ENCODE measurements at regions not wholly inside any gene's neighbourhood (a gene's known extent, or its start where the extent isn't known, plus 50 kb on each side); places are given as distances from the start of the nearest gene placed in this dataset.
"Not testable (repeated sequence)": the region's sequence is repeated elsewhere in the genome, so short reads cannot be mapped to it uniquely, and the experiment has no call there.

GRCh38 chr2:113365290-113365689 lies 72.2 kb upstream of the ZNG1B start:
- not testable (repeated sequence) for H3K4me3 ChIP-seq (ENCODE audit: low read depth, low read length); DNase-seq (ENCODE audit: low read depth)

- DNase-seq (ENCODE audit: low read depth) = no peak
- no peak overlapping the region for H3K4me3 ChIP-seq (ENCODE audit: low read depth, low read length)
- TF ChIP-seq CTCF (IDR thresholded peaks at IDR 0.05; ENCODE audit: low read depth, low read length) = no peak
- no peak for TF ChIP-seq MYC (IDR thresholded peaks at IDR 0.05; ENCODE audit: low read depth, low read length)
- TF ChIP-seq MAX (IDR thresholded peaks at IDR 0.05; ENCODE audit: low read depth, low read length) = no peak
Observed at GRCh38 chr2:113361051-113361450, 76.4 kb upstream of the ZNG1B start.

- H3K4me3 ChIP-seq (ENCODE audit: low read depth, low read length) = no peak overlapping the region
- no peak for TF ChIP-seq CTCF (IDR thresholded peaks at IDR 0.05; ENCODE audit: low read depth, low read length)
- TF ChIP-seq MAX (IDR thresholded peaks at IDR 0.05; ENCODE audit: low read depth, low read length) = no peak
- TF ChIP-seq MYC (IDR thresholded peaks at IDR 0.05; ENCODE audit: low read depth, low read length) = no peak
- TF ChIP-seq POLR2A (IDR thresholded peaks at IDR 0.05; ENCODE audit: extremely low read depth, insufficient read length) = no peak
- DNase-seq (ENCODE audit: low read depth) = no peak
Observed at GRCh38 chr2:113357071-113357470, 78.3 kb upstream of the PAX8 start.

- DNase-seq (ENCODE audit: low read depth); H3K4me3 ChIP-seq (ENCODE audit: low read depth, low read length): not testable (repeated sequence)
Observed at GRCh38 chr2:113356284-113356683, 77.6 kb upstream of the PAX8 start.

- not testable (repeated sequence) for H3K4me3 ChIP-seq (ENCODE audit: low read depth, low read length); DNase-seq (ENCODE audit: low read depth)
Observed at GRCh38 chr2:113355339-113356015, 76.8 kb upstream of the PAX8 start.

- H3K4me3 ChIP-seq (ENCODE audit: low read depth, low read length) = no peak overlapping the region
- no peak for TF ChIP-seq MYC (IDR thresholded peaks at IDR 0.05; ENCODE audit: low read depth, low read length)
- no peak for TF ChIP-seq MAX (IDR thresholded peaks at IDR 0.05; ENCODE audit: low read depth, low read length)
- no peak for TF ChIP-seq POLR2A (IDR thresholded peaks at IDR 0.05; ENCODE audit: extremely low read depth, insufficient read length)
- TF ChIP-seq CTCF (IDR thresholded peaks at IDR 0.05; ENCODE audit: low read depth, low read length) = no peak
- no peak for DNase-seq (ENCODE audit: low read depth)
Observed at GRCh38 chr2:113351375-113352355, 72.9 kb upstream of the PAX8 start.

- not testable (repeated sequence) for DNase-seq (ENCODE audit: low read depth); H3K4me3 ChIP-seq (ENCODE audit: low read depth, low read length)
Observed at GRCh38 chr2:113343800-113344199, 65.1 kb upstream of the PAX8 start.

- DNase-seq (ENCODE audit: low read depth) = peak; percentile 79
- H3K4me3 ChIP-seq (ENCODE audit: low read depth, low read length) = peak overlapping the region; percentile 47
Observed at GRCh38 chr2:113342650-113343049, 63.9 kb upstream of the PAX8 start.

GRCh38 chr2:113341870-113342253 lies 63.1 kb upstream of the PAX8 start:
- H3K4me3 ChIP-seq (ENCODE audit: low read depth, low read length); DNase-seq (ENCODE audit: low read depth): not testable (repeated sequence)

More at GRCh38 chr2:113342650-113343049, 63.9 kb upstream of the PAX8 start:
- TF ChIP-seq MAX (IDR thresholded peaks at IDR 0.05; ENCODE audit: low read depth, low read length) (no peak), CTCF (IDR thresholded peaks at IDR 0.05; ENCODE audit: low read depth, low read length) (no peak), POLR2A (IDR thresholded peaks at IDR 0.05; ENCODE audit: extremely low read depth, insufficient read length) (no peak), MYC (IDR thresholded peaks at IDR 0.05; ENCODE audit: low read depth, low read length) (0 out of 2 replicates have a peak, but pooled peaks have one; percentile 11)
